Hepatocyte (in vitro differentiated cells): ENCODE measurements at regions not wholly inside any gene's neighbourhood (a gene's known extent, or its start where the extent isn't known, plus 50 kb on each side); places are given as distances from the start of the nearest gene placed in this dataset.

ENCODE experiments used
- CTCF ChIP-seq: fragments of 200-600 bp; sonication (generic); IDR thresholded peaks from 2 replicates; pipeline ENCODE4 v1.5.1; 2016; ENCODE audit warnings: antibody characterized with exemption, mild to moderate bottlenecking; ENCODE audit not compliant: poor library complexity
- EZH2 ChIP-seq: fragments of 200-600 bp; sonication (generic); IDR thresholded peaks from 2 replicates; pipeline ENCODE4 v1.6.1; 2016; ENCODE audit warnings: antibody characterized with exemption, mild to moderate bottlenecking, borderline replicate concordance
- EZH2phosphoT487 ChIP-seq: fragments of 200-600 bp; sonication (generic); IDR thresholded peaks from one replicate; pipeline ENCODE4 v1.6.1; 2018; ENCODE audit warnings: antibody characterized with exemption, mild to moderate bottlenecking, low read depth, moderate library complexity; ENCODE audit not compliant: unreplicated experiment, severe bottlenecking

GRCh38 chr17:33640629-33641028 lies 347.5 kb upstream of the ASIC2 start:
- TF ChIP-seq CTCF: no peak
- no peak for TF ChIP-seq EZH2phosphoT487
- no peak for TF ChIP-seq EZH2
